ENCODE measurements at regions not wholly inside any gene's neighbourhood (a gene's known extent, or its start where the extent isn't known, plus 50 kb on each side); places are given as distances from the start of the nearest gene placed in this dataset.
"Not testable (repeated sequence)": the region's sequence is repeated elsewhere in the genome, so short reads cannot be mapped to it uniquely, and the experiment has no call there.

DNA sequence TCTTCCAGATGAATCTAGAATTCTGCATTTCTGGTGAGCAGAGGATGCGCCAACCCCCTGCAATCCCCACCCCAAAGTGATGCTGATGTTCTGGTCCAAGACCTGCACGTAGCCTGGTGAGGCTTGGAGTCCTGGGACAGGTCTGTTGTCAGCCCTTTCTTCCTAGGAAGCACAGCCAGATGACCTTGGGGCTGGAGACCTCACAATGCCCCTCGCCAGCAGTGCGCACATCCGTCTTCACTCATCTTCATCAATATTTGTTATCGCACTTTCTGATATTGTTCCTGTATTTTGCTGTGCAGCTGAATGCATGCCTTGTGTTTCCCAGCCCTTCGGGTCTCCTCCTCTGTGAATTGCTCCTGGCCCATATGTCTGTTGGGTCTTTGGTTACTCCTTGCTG is 4222.8 kb upstream of the OR11H1 start:
- not testable (repeated sequence) for H3K23ac ChIP-seq (ENCODE audit: low read length); H3K27me3 ChIP-seq (ENCODE audit: insufficient read depth, low read length); H2BK120ac ChIP-seq (ENCODE audit: insufficient read depth, low read length, poor library complexity); H3K4me1 ChIP-seq (ENCODE audit: control insufficient read depth in 1 of 2, insufficient read depth in 2 of 2, low read length in 2 of 2); H3K4me3 ChIP-seq (ENCODE audit: low read depth, low read length); H3K79me1 ChIP-seq (ENCODE audit: low read length); H3K36me3 ChIP-seq (ENCODE audit: control insufficient read depth in 1 of 2, insufficient read depth in 2 of 2, low read length in 2 of 2); H4K8ac ChIP-seq (ENCODE audit: low read depth, low read length); H3K14ac ChIP-seq (ENCODE audit: low read length); H4K91ac ChIP-seq (ENCODE audit: low read depth, low read length); H2BK12ac ChIP-seq (ENCODE audit: low read length); H3K4me2 ChIP-seq (ENCODE audit: low read length); H2AK5ac ChIP-seq (ENCODE audit: low read length); H3K9ac ChIP-seq (ENCODE audit: low read length); DNase-seq; H3K27ac ChIP-seq (ENCODE audit: low read depth, low read length); H2BK5ac ChIP-seq (ENCODE audit: low read depth, low read length, poor library complexity); H4K12ac ChIP-seq (ENCODE audit: low read depth, low read length); H3K79me2 ChIP-seq (ENCODE audit: control insufficient read depth, insufficient read depth, low read length, poor library complexity); H3K4ac ChIP-seq (ENCODE audit: low read depth, low read length); H2AFZ ChIP-seq (ENCODE audit: insufficient read depth, low read length, poor library complexity); H3K18ac ChIP-seq (ENCODE audit: low read length)
- no CpG with 5 or more reads among the region's 7 CpGs for WGBS (ENCODE audit: extremely low coverage, insufficient coverage, insufficient read length)
- H3K9me3 ChIP-seq (ENCODE audit: insufficient read depth, low read depth, low read length), result peaks cover 43% of the 10 kb centered on the region

DNA sequence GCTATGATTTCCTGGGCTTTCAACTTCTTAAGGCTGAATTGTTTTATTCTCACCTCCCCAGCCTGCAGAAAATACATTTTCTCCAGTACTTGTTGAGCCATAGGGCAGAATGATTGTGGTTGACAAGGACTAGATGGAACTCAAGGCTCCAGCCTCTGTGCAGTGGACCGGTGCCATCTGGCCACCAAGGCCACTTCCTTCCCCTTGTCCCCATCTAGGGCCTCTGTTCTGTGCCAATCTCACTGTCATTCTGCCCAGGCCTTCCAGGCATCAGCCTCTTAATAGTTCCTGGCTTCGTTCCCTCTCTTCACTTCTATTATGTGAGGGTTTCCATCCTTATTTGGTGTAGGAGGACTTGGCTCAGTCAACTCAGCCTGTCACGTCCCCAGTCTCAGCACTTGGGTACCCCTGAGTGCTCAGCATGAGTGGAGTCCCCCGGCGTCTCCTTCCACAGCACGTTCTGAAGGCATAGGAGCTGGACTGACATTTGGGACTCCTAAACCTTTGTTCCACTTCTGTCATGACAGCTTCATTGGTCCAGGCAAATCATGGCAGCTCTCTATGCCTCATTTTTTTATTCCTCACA is 4221.0 kb upstream of the OR11H1 start:
- not testable (repeated sequence) for DNase-seq; H3K23ac ChIP-seq (ENCODE audit: low read length); H4K12ac ChIP-seq (ENCODE audit: low read depth, low read length); H2AK5ac ChIP-seq (ENCODE audit: low read length); H3K36me3 ChIP-seq (ENCODE audit: control insufficient read depth in 1 of 2, insufficient read depth in 2 of 2, low read length in 2 of 2); H2BK12ac ChIP-seq (ENCODE audit: low read length); H3K9ac ChIP-seq (ENCODE audit: low read length); H3K4ac ChIP-seq (ENCODE audit: low read depth, low read length); H3K27ac ChIP-seq (ENCODE audit: low read depth, low read length); H3K4me1 ChIP-seq (ENCODE audit: control insufficient read depth in 1 of 2, insufficient read depth in 2 of 2, low read length in 2 of 2); H3K4me3 ChIP-seq (ENCODE audit: low read depth, low read length); H2AFZ ChIP-seq (ENCODE audit: insufficient read depth, low read length, poor library complexity); H3K18ac ChIP-seq (ENCODE audit: low read length); H3K4me2 ChIP-seq (ENCODE audit: low read length); H3K27me3 ChIP-seq (ENCODE audit: insufficient read depth, low read length); H3K14ac ChIP-seq (ENCODE audit: low read length); H2BK5ac ChIP-seq (ENCODE audit: low read depth, low read length, poor library complexity); H2BK120ac ChIP-seq (ENCODE audit: insufficient read depth, low read length, poor library complexity); H3K79me1 ChIP-seq (ENCODE audit: low read length); H4K8ac ChIP-seq (ENCODE audit: low read depth, low read length); H3K79me2 ChIP-seq (ENCODE audit: control insufficient read depth, insufficient read depth, low read length, poor library complexity); H4K91ac ChIP-seq (ENCODE audit: low read depth, low read length)
- peaks cover 41% of the 10 kb centered on the region for H3K9me3 ChIP-seq (ENCODE audit: insufficient read depth, low read depth, low read length)
- no CpG with 5 or more reads among the region's 6 CpGs for WGBS (ENCODE audit: extremely low coverage, insufficient coverage, insufficient read length)

DNA sequence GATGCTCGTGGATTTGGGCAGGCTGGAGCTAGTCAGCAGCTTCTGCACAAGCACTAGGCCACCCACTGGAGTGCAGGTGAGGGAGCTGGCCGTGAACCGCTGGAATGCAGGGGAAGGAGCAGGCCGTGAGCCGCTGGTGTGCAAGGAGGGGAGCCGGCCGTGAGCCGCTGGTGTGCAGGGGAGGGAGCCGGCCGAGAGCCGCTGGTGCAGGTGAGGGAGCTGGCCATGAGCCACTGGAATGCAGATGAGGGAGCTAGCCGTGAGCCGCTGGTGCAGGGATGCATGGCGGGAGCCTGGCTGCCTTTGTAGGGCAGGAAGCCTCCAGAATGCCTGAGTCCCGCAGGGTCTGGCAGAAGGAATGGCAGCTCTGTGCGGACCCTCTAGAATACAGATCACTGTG is 4220.0 kb upstream of the OR11H1 start:
- H2AFZ ChIP-seq (ENCODE audit: insufficient read depth, low read length, poor library complexity), result no peak overlapping the region
- no peaks in the 10 kb centered on the region for H3K79me1 ChIP-seq (ENCODE audit: low read length)
- H2BK12ac ChIP-seq (ENCODE audit: low read length), result no peak overlapping the region
- H3K9me3 ChIP-seq (ENCODE audit: insufficient read depth, low read depth, low read length), result peaks cover 43% of the 10 kb centered on the region
- no peak overlapping the region for H4K91ac ChIP-seq (ENCODE audit: low read depth, low read length)
- H3K27me3 ChIP-seq (ENCODE audit: insufficient read depth, low read length), result no peaks in the 10 kb centered on the region
- H2BK5ac ChIP-seq (ENCODE audit: low read depth, low read length, poor library complexity), result no peak overlapping the region
- H3K27ac ChIP-seq (ENCODE audit: low read depth, low read length), result no peak overlapping the region
- H3K4me2 ChIP-seq (ENCODE audit: low read length), result no peak overlapping the region
- no peaks in the 10 kb centered on the region for H3K4me1 ChIP-seq (ENCODE audit: control insufficient read depth in 1 of 2, insufficient read depth in 2 of 2, low read length in 2 of 2)
- WGBS (ENCODE audit: extremely low coverage, insufficient coverage, insufficient read length), result no CpG with 5 or more reads among the region's 16 CpGs
- no peak overlapping the region for H3K14ac ChIP-seq (ENCODE audit: low read length)
- no peak overlapping the region for H3K9ac ChIP-seq (ENCODE audit: low read length)
- no peak overlapping the region for H4K12ac ChIP-seq (ENCODE audit: low read depth, low read length)
- no peak overlapping the region for H3K4me3 ChIP-seq (ENCODE audit: low read depth, low read length)
- H3K36me3 ChIP-seq (ENCODE audit: control insufficient read depth in 1 of 2, insufficient read depth in 2 of 2, low read length in 2 of 2), result no peaks in the 10 kb centered on the region
- DNase-seq, result no peak
- H3K79me2 ChIP-seq (ENCODE audit: control insufficient read depth, insufficient read depth, low read length, poor library complexity), result no peaks in the 10 kb centered on the region
- H3K23ac ChIP-seq (ENCODE audit: low read length), result no peak overlapping the region
- H3K4ac ChIP-seq (ENCODE audit: low read depth, low read length), result no peak overlapping the region
- H3K18ac ChIP-seq (ENCODE audit: low read length), result no peak overlapping the region
- no peak overlapping the region for H4K8ac ChIP-seq (ENCODE audit: low read depth, low read length)
- no peak overlapping the region for H2BK120ac ChIP-seq (ENCODE audit: insufficient read depth, low read length, poor library complexity)
- H2AK5ac ChIP-seq (ENCODE audit: low read length), result no peak overlapping the region

DNA sequence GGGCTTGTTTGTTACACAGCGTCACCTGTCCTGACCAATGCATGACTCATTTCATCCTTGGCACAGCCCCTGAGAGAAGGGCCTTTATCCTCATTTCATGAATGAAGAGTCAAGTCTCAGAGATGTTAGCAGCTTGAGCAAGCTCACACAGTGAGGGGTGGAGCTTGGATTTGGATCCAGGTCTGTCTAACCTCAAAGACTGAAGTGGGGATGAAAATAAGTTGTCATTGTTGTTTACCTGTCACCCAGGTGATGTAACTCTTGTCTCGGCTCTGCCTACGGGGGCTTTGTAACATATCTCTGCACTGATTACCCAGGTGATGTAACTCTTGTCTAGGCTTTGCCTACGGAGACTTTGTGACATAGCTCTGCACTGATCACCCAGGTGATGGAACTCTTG is 4218.2 kb upstream of the OR11H1 start:
- not testable (repeated sequence) for H2BK12ac ChIP-seq (ENCODE audit: low read length); H3K79me2 ChIP-seq (ENCODE audit: control insufficient read depth, insufficient read depth, low read length, poor library complexity); H3K79me1 ChIP-seq (ENCODE audit: low read length); H3K4me2 ChIP-seq (ENCODE audit: low read length); H3K18ac ChIP-seq (ENCODE audit: low read length); H4K12ac ChIP-seq (ENCODE audit: low read depth, low read length); H3K27ac ChIP-seq (ENCODE audit: low read depth, low read length); H2AK5ac ChIP-seq (ENCODE audit: low read length); H4K91ac ChIP-seq (ENCODE audit: low read depth, low read length); H3K23ac ChIP-seq (ENCODE audit: low read length); H3K9ac ChIP-seq (ENCODE audit: low read length); H3K27me3 ChIP-seq (ENCODE audit: insufficient read depth, low read length); DNase-seq; H3K4me3 ChIP-seq (ENCODE audit: low read depth, low read length); H3K4ac ChIP-seq (ENCODE audit: low read depth, low read length); H3K4me1 ChIP-seq (ENCODE audit: control insufficient read depth in 1 of 2, insufficient read depth in 2 of 2, low read length in 2 of 2); H2BK5ac ChIP-seq (ENCODE audit: low read depth, low read length, poor library complexity); H2BK120ac ChIP-seq (ENCODE audit: insufficient read depth, low read length, poor library complexity); H4K8ac ChIP-seq (ENCODE audit: low read depth, low read length); H3K36me3 ChIP-seq (ENCODE audit: control insufficient read depth in 1 of 2, insufficient read depth in 2 of 2, low read length in 2 of 2); H2AFZ ChIP-seq (ENCODE audit: insufficient read depth, low read length, poor library complexity); H3K14ac ChIP-seq (ENCODE audit: low read length)
- H3K9me3 ChIP-seq (ENCODE audit: insufficient read depth, low read depth, low read length), result peaks cover 39% of the 10 kb centered on the region
- WGBS (ENCODE audit: extremely low coverage, insufficient coverage, insufficient read length), result no CpG with 5 or more reads among the region's 4 CpGs

Measured in trophoblast cell (in vitro differentiated cells and primary cell).